GM21619 (cell line): ENCODE measurements at regions not wholly inside any gene's neighbourhood (a gene's known extent, or its start where the extent isn't known, plus 50 kb on each side); places are given as distances from the start of the nearest gene placed in this dataset.

ENCODE experiments used
- ATAC-seq: cut with Tn5 transposase; IDR thresholded peaks from one replicate; pipeline ENCODE4 v1.9.1; 2021; ENCODE audit not compliant: unreplicated experiment

- no peak for ATAC-seq
Measured at GRCh38 chr1:38551318-38552307, 308.0 kb downstream of the RRAGC start.

- ATAC-seq, result no peak
Measured at GRCh38 chr1:38549191-38549590, 310.4 kb downstream of the RRAGC start.

DNA sequence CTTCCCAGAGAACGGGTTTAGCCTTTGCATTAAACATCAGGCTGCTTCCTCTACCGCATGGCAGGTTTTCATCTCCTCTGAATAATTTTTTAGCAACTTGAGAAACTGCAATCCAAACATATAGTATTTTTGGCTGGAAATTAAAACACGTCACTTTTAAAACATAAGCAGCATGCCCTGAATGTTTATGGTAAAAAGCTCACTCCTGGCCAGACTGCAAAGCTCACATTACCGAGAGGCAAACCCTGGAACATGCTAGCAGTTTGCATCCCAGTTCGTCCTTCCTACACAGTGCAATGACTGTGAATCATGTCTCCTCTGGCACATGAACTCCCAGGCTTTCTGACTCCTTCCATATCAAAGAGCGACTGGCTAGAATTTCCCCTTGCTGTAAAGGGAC lies 312.3 kb downstream of the RRAGC start:
- ATAC-seq, result no peak

DNA sequence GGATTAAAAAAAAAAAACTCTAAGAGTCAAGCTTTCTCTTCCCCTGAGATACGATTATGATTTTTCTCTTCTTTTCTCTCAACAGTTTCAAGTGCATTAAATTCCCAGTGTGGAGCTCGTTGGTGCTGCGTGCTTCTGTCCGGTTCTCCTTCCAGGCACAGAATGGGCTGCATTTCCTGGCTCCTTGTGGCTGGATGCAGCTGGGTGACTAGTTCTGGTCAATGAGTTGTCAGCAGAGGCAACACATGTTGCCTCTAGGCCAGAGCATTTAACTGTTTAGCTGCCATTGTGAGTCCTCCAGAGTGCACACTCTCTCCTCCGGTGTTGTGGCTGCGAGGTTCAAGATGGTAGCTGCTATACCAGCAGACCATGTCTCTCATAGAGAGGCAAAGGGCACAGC lies 312.9 kb downstream of the RRAGC start:
- ATAC-seq, result no peak

DNA sequence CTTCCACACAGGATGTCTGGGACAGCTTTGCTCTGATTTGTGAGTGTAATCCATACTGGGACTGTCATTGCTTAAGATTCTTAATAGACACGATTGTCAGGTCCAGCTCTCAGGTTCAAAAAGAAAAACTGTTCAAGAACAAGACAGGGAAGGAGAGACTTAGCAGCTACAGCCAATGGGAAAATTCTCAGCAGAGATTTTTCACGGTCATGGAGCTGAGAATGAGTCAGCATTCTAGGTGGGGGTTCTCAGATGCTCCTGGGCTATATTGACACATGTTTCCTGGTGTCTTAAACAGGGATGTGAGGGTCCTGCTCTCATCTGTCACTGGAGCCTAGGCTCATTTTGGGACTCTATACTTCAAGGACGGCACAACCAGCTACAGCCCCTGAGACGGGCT lies 318.3 kb downstream of the RRAGC start:
- no peak for ATAC-seq

- no peak for ATAC-seq
Measured at GRCh38 chr1:38539931-38540330, 319.6 kb downstream of the RRAGC start.

GRCh38 chr1:38538834-38539233 lies 320.7 kb downstream of the RRAGC start:
- ATAC-seq, result no peak

DNA sequence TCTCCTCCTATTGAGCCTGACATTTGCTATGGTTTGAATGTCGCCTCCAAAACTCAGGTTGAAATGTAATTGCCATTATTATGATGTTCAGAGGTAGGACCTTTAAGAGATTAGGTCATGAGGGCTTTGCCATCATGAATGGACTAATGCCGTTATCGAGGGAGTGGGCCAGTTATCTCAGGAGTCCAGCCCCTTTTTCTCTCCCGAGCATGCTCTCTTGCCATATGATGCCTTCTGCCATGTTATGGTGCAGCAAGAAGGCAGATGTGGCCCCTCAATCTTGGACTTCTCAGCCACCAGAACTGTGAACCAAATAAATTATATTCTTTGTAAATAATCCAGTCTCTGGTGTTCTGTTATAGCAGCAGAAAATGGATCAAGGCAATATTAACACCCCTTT lies 323.5 kb downstream of the RRAGC start:
- no peak for ATAC-seq

DNA sequence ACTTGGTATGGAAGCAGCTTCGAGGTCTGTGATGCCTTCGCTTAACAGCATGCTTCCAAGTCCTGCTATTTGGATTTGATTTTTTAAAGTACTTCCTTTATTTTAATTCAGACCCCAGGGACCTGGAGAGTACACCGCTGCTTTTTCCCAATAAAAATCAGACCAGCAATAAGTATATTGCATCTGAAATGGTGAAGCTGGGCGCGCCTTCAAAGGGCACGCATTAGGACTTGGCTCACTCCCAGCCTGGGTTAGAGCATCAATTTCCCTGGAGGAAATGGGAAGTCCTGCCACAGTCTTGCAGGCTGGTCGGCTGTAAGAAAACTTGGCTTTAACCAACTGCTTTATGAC lies 325.1 kb downstream of the RRAGC start:
- ATAC-seq, result no peak

DNA sequence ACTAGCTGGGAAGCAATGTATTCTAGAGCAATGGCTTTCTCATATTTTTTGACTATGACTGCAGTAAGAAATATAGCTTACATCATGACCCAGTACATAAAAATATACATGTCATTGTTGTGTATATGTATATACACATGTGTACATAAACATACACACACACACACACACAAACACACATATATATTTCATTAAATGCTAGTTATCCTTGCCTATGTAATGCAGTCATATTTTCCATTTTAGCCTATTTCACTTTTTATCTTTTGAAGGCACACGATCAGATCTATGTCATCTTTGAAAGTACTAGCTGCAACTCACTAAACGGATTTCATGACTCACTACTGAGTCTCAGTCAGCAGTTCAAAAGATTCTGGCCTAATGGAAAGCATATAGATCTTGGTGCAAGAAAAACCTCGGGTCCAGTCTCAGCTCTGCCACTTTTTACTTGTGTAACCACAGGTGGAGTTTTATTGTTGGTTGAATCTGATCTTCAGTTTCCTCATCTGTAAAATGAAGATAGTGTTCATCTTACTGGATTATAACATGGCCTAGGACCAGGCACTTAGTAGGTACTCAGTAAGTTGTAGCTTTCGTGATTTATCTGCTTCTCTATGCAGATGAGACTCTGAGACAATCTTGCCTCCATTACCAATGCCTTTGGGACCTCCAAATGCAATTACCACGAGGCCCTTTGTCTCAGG lies 325.6 kb downstream of the RRAGC start:
- no peak for ATAC-seq

DNA sequence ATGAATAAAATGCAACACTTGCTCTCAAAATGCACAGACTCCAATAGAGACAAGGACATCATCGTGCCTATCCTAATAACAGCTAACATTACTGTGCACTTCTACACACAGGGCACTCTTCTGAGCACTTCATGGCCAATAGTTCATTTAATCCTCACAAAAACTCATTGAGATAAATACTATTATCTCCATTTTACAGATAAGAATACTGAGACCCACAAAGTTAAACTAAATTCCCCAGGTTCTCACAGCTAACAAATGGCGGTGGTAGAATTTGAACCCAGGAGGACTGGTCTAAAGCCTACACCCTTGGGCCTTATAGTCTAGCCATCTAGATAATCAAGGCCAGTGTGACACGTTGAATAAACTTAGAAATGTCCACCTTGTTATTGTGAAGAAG lies 328.6 kb downstream of the RRAGC start:
- ATAC-seq, result no peak

DNA sequence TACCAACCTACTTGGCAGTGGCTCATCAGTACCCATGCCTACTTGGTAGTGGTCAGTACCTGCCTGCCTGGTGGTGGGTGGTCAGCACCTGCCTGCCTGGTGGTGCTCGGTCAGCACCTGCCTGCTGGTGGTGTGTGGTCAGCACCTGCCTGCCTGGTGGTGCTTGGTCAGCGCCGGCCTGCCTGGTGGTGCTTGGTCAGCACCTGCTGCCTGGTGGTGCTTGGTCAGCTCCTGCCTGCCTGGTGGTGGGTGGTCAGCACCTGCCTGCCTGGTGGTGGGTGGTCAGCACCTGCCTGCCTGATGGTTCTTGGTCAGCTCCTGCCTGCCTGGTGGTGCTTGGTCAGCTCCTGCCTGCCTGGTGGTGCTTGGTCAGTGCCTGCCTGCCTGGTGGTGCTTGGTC lies 329.6 kb downstream of the RRAGC start:
- ATAC-seq, result no peak

GRCh38 chr1:38529391-38529790 lies 330.2 kb downstream of the RRAGC start:
- ATAC-seq, result no peak

DNA sequence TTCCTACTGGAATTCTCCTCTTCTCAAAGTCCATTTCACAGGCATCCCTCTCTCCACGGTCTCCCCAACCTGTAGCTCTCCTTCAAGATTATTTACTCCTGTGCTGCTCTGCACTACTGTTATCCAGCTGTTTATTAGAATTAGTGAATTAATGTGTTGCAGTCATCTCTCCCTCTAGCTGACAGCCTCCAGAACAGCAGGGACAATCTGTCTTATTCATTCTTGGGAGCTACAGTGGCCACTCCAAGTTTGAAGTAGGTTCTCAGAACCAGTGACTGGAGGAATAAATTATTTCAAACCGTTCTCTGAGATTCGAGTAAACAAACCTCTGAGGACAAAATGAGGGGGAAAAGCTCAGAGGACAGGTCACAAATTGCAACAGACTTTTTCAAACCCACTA lies 330.9 kb downstream of the RRAGC start:
- ATAC-seq, result no peak

DNA sequence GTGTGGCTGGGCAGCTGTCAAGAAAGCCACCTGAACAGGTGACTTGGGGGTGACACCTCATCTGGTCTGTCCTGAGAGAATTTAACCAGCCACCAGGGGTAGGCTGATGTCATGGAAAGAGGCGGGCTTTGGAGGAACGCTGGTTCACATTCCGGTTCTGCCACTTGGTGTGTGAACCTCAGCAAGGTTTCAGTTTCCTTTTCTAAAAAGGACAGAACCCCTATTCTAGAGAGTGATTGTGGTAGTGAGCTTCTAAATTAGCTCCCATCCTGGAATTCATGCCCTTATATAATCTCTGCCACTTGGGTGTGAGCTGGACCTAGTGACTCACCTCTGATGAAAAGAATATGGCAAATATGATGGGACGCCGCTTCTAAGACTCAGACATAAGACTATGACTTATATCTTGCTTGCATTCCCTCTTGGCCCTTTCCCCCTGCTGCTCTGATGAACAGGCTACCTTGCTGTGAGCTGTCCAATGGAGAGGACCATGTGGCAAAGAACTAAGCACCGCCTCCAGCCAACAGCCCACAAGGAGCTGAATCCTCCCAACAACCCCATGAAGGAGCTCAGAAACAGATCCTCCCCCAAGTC lies 332.1 kb downstream of the RRAGC start:
- ATAC-seq, result peak; percentile 88

GRCh38 chr1:38526046-38526445 lies 333.5 kb downstream of the RRAGC start:
- ATAC-seq, result no peak

- no peak for ATAC-seq
Measured at GRCh38 chr1:38525343-38526043, 334.1 kb downstream of the RRAGC start.

DNA sequence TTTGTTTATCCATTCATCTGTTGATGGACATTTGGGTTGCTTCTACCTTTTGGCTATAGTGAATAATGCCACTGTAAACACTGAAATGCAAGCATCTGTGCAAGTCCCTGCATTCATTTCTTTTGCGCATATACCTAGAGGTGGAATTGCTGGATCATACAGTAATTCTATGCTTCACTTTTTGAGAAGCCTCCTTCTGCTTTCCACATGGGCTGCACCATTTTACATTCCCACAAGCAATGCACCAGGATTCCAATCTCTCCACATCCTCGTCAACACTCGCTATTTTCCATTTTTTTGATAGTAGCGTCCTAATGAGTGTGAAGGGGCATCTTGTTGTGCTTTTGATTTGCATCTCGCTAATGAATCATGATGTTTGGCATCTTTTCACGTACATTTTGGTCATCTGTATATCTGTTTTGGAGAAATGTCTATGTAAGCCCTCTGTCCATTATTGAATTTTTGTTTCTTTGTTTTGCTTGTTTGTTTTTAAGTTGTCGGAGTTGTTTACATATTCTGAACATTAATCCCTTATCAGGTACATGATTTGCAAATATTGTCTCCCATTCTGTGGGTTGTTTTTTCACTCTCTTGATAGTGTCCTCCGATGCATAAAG lies 335.4 kb downstream of the RRAGC start:
- no peak for ATAC-seq

DNA sequence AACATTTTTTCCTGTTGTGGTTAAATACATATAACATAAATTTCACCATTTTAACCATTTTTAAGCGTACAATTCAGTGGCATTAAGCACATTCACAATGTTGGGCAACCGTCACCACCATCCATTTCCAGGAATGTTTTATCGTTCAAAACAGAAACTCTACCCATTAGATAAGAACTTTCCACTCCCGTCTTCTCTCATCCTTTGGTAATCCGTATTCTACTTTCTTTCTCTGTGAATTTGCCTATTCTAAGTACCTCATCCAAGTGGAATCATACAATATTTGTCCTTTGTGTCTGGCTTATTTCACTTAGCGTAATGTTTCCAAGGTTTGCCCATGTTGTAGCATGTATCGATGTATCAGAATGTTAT lies 336.0 kb downstream of the RRAGC start:
- ATAC-seq, result no peak

DNA sequence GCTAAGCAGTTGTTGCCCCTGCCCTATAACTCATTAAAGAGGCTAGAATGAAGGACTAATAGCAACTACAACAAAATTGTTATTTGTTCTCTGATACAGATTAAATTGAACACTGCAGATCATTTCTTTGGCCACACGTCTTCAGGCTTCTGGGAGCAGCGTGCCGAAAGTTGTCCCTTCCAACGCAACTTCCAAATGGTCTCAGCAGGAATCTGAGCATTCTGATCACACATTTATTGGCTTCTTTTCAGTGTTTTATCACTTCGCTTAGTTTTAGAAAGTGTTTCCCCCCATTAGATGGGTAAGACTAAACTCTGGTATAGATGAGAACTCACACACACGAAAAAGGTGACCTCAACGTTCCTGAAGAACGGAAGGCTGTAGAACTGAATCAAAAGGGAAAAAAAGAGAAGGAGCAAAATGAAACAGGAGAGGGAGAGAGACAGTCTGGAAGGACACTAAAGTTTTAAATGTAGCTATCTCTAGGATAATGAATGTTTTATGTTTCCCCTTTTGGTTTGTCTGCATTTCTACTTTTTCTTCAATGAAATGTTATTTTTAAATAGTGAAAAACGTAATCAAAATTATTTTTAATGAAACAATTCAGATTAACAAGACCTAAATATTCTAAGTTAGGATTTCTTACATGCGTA lies 336.5 kb downstream of the RRAGC start:
- no peak for ATAC-seq
